GM23248 (cell line): ENCODE measurements at regions not wholly inside any gene's neighbourhood (a gene's known extent, or its start where the extent isn't known, plus 50 kb on each side); places are given as distances from the start of the nearest gene placed in this dataset.

Source experiments
- EZH2 ChIP-seq: fragments of 200-600 bp; sonication (generic); IDR thresholded peaks from 2 replicates; pipeline ENCODE4 v1.6.1; 2018; ENCODE audit warnings: antibody characterized with exemption, mild to moderate bottlenecking; ENCODE audit not compliant: insufficient read depth, poor library complexity, severe bottlenecking
- EZH2phosphoT487 ChIP-seq: fragments of 200-600 bp; sonication (generic); IDR thresholded peaks from 2 replicates; pipeline ENCODE4 v1.6.1; 2018; ENCODE audit warnings: antibody characterized with exemption, moderate library complexity, mild to moderate bottlenecking, low read depth; ENCODE audit not compliant: insufficient read depth

- TF ChIP-seq EZH2 (no peak), EZH2phosphoT487 (no peak)
These were observed 90.6 kb upstream of the HAND1 start for GRCh38 chr5:154568589-154568988.
